Thyroid gland (tissue), 4 donors: ENCODE measurements at regions not wholly inside any gene's neighbourhood (a gene's known extent, or its start where the extent isn't known, plus 50 kb on each side); places are given as distances from the start of the nearest gene placed in this dataset.
A peak's percentile ranks its signal among the peaks of the same experiment; 100 is the strongest.

Experiments
- DNase-seq, 2 donors: peaks; one replicate each; pipeline ENCODE4 v3.0.0-alpha.2; 2019
- H3K27ac ChIP-seq, 3 donors: fragments of 200-600 bp; sonication (generic); 1 replicate in 2 of 3; 2 replicates in 1 of 3; pipeline ENCODE4 v1.5.1; 2016 to 2019; ENCODE audit warnings: mild to moderate bottlenecking in 1 of 3, moderate library complexity in 1 of 3
- H3K27me3 ChIP-seq: fragments of 200-600 bp; sonication (generic); one replicate; pipeline ENCODE4 v1.5.1; 2019
- H3K36me3 ChIP-seq, 2 donors: fragments of 200-600 bp; sonication (generic); one replicate each; pipeline ENCODE4 v1.5.1; 2016 to 2019
- H3K4me1 ChIP-seq, 2 donors: fragments of 200-600 bp; sonication (generic); one replicate each; pipeline ENCODE4 v1.5.1; 2017 to 2019
- H3K4me3 ChIP-seq, 3 donors: fragments of 200-600 bp; sonication (generic); replicated peaks in 1 of 3; 1 replicate in 2 of 3; 2 replicates in 1 of 3; pipeline ENCODE4 v1.5.1; 2016; ENCODE audit warnings: mild to moderate bottlenecking in 1 of 3
- H3K9me3 ChIP-seq: fragments of 200-600 bp; sonication (generic); one replicate; pipeline ENCODE4 v1.5.1; 2017
- CTCF ChIP-seq, 6 experiments: fragments of 200-600 bp in 3 of 6; fragments of 450-650 bp in 3 of 6; sonication (generic) in 3 of 6; IDR thresholded peaks; one replicate each; pipeline ENCODE4 v1.5.1; 2016 to 2019; ENCODE audit warnings: antibody characterized with exemption in 6 of 6, mild to moderate bottlenecking in 2 of 6, inconsistent platforms in 1 of 6, moderate library complexity in 1 of 6
- POLR2A ChIP-seq, 2 donors: fragments of 450-650 bp; IDR thresholded peaks; one replicate each; pipeline ENCODE4 v1.6.1; 2017; ENCODE audit warnings: antibody characterized with exemption in 2 of 2, mild to moderate bottlenecking in 2 of 2, moderate library complexity in 1 of 2
- WGBS, 2 donors: methylation state at CpG; one replicate each; pipeline ENCODE4 v1.1.5; 2017; 5-methylcytosine and 5-hydroxymethylcytosine counted together
- intact Hi-C: fragments of 100-400 bp; cut with DNase I; formaldehyde crosslinking; loops from one replicate; pipeline ENCODE4 v1.15.1; 2023

GRCh38 chr12:24554612-24555295 lies 394.1 kb downstream of the BCAT1 start:
- Histone ChIP-seq H3K4me3 (no peak overlapping the region), H3K27me3 (no peaks in the 10 kb centered on the region), H3K36me3 (no peaks in the 10 kb centered on the region), H3K9me3 (no peaks in the 10 kb centered on the region), H3K27ac (no peak overlapping the region), H3K4me1 (peaks cover under 1 to 10% of the 10 kb centered on the region in 2 donors)
- WGBS, 2 donors = 51 to 67% methylated on average over 11 of the region's 11 CpGs
- no peak for TF ChIP-seq POLR2A (IDR thresholded peaks at IDR 0.05)
- TF ChIP-seq CTCF (IDR thresholded peaks at IDR 0.05) = no peak
- intact Hi-C loops = no loop called here
- peak; percentile 68 to 69 for DNase-seq

GRCh38 chr12:24553259-24553658 lies 395.6 kb downstream of the BCAT1 start:
- Histone ChIP-seq H3K4me3 (no peak overlapping the region), H3K9me3 (no peaks in the 10 kb centered on the region), H3K36me3 (no peaks in the 10 kb centered on the region), H3K27ac (no peak overlapping the region), H3K27me3 (no peaks in the 10 kb centered on the region), H3K4me1 (peaks cover 0 to 10% of the 10 kb centered on the region in 2 donors)
- intact Hi-C loops = no loop called here
- 80 to 92% methylated on average over 3 of the region's 3 CpGs for WGBS, 2 donors
- DNase-seq = no peak
- TF ChIP-seq POLR2A (IDR thresholded peaks at IDR 0.05) (no peak), CTCF (IDR thresholded peaks at IDR 0.05) (no peak)

- no peak overlapping the region for H3K27ac ChIP-seq
- DNase-seq = no peak
- H3K36me3 ChIP-seq = no peaks in the 10 kb centered on the region
- H3K27me3 ChIP-seq = no peaks in the 10 kb centered on the region
- 84% methylated on average over 10 of the region's 10 CpGs for WGBS, 2 donors
- no peak overlapping the region for H3K4me3 ChIP-seq
- no peaks in the 10 kb centered on the region for H3K9me3 ChIP-seq
- intact Hi-C loops = no loop called here
- peaks cover 0 to 10% of the 10 kb centered on the region in 2 donors for H3K4me1 ChIP-seq
- no peak for TF ChIP-seq POLR2A (IDR thresholded peaks at IDR 0.05)
- no peak for TF ChIP-seq CTCF (IDR thresholded peaks at IDR 0.05)
Measured at GRCh38 chr12:24551163-24551786, 397.6 kb downstream of the BCAT1 start.

- Histone ChIP-seq H3K4me1 (peaks cover 0 to 10% of the 10 kb centered on the region in 2 donors), H3K27ac (no peak overlapping the region), H3K4me3 (no peak overlapping the region), H3K27me3 (no peaks in the 10 kb centered on the region), H3K36me3 (no peaks in the 10 kb centered on the region), H3K9me3 (no peaks in the 10 kb centered on the region)
- no peak for DNase-seq
- TF ChIP-seq POLR2A (IDR thresholded peaks at IDR 0.05) (no peak), CTCF (IDR thresholded peaks at IDR 0.05) (no peak)
- intact Hi-C loops = no loop called here
- WGBS, 2 donors = 82 to 94% methylated on average over 1 of the region's 1 CpG
Measured at GRCh38 chr12:24550609-24551008, 398.3 kb downstream of the BCAT1 start.

- no peak for DNase-seq
- Histone ChIP-seq H3K27ac (no peak overlapping the region), H3K9me3 (no peaks in the 10 kb centered on the region), H3K27me3 (no peaks in the 10 kb centered on the region), H3K36me3 (no peaks in the 10 kb centered on the region), H3K4me1 (peaks cover 0 to under 1% of the 10 kb centered on the region in 2 donors), H3K4me3 (no peak overlapping the region)
- TF ChIP-seq POLR2A (IDR thresholded peaks at IDR 0.05) = no peak
- no peak for TF ChIP-seq CTCF (IDR thresholded peaks at IDR 0.05)
- intact Hi-C loops = no loop called here
- 93 to 96% methylated on average over 2 of the region's 2 CpGs for WGBS, 2 donors
Measured at GRCh38 chr12:24546661-24547060, 402.2 kb downstream of the BCAT1 start.
